H54 (cell line): ENCODE measurements at regions not wholly inside any gene's neighbourhood (a gene's known extent, or its start where the extent isn't known, plus 50 kb on each side); places are given as distances from the start of the nearest gene placed in this dataset.
"Not testable (repeated sequence)": the region's sequence is repeated elsewhere in the genome, so short reads cannot be mapped to it uniquely, and the experiment has no call there.

ENCODE experiments used
- DNase-seq: peaks from one replicate; pipeline ENCODE4 v3.0.0; 2011; ENCODE audit warnings: low spot score, mixed read lengths; ENCODE audit not compliant: insufficient read length
- FAIRE-seq: peaks from 3 replicates; lab custom pipeline; 2011; peaks lifted over from hg19 to GRCh38; lab: Jason Lieb, UNC
- POLR2A ChIP-seq: IDR thresholded peaks from 2 replicates; pipeline ENCODE4 v1.6.1; 2011; ENCODE audit warnings: low read depth, mild to moderate bottlenecking, low read length

DNA sequence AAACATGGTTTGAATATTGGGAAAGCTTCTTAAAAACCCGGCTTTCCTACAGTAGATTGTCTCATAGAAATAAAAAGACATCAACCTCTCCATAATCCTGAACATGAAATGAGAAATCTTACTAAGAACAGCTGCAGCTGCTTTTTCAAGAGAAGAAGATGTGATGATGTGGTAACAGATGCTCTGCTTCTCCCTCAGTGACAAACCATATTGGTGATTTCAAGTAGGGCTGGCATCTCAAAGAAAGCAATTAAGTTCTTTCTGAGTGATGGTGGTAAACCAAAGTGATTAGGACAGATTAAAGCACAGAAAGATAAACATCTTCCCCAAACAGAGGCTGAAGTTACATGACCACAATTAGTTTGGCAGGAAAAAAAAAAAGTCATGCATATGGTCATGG is 1477.7 kb downstream of the RAPGEF2 start:
- FAIRE-seq (no peak), DNase-seq (no peak)
- no peak for TF ChIP-seq POLR2A

DNA sequence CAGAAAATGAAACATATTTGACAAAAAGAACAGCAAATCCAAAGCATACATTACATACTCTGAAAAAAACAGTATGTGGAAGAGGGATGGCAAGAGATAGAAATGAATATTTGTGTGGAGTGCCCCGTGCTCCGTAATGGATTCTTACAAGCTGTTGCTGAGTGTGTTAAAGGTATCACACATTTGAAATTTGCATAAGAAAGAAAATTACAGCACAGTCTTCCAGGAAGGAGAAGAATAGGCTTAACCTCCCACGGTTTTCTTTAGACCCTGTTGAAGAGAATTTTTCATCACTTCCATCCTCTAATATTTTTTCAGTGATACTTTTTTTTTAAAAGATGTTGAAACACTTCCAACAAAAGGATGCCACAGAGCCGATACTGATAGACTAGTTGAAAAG is 1489.4 kb downstream of the RAPGEF2 start:
- FAIRE-seq: no peak

DNA sequence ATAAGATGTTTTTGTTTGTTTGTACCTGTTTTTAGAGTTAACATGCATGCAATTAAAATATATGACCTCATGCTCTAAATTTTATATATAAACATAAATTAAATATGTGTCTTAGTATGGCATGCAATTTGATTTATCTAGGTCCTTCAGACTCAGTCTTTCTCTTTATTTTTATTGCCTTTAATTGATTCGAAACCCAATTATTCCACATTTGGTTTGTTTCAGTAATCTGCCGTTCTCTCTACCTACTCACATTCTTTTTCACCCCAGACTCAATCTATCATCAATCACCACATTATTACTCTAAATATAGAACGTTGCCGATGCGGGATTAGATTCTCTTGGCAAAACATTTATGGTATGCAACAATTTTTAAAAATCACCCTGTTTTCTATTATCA is 1492.8 kb downstream of the RAPGEF2 start:
- no peak for TF ChIP-seq POLR2A
- no peak for DNase-seq
- no peak for FAIRE-seq

More for the DNA sequence above, 1489.4 kb downstream of the RAPGEF2 start:
- TF ChIP-seq POLR2A: no peak
- no peak for DNase-seq

DNA sequence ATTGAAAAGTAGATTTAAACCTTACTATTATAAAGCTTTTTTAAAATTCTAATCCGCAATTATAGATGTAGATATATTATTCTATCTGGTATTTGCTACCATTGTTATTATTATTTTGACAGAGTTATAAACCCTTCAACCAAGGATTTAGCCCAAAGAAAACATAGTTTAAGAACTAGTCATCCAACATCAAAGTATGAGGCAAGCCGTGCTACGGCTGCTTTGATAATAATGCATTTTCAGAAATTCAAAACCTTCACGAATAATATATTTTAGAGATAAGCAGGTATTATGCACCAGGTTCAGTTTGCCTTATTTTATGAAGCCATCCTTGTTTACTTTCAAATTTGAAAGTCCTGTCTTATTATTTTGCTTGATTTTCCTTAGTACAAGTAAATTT is 1501.7 kb downstream of the RAPGEF2 start:
- DNase-seq (no peak), FAIRE-seq (no peak)
- no peak for TF ChIP-seq POLR2A

DNA sequence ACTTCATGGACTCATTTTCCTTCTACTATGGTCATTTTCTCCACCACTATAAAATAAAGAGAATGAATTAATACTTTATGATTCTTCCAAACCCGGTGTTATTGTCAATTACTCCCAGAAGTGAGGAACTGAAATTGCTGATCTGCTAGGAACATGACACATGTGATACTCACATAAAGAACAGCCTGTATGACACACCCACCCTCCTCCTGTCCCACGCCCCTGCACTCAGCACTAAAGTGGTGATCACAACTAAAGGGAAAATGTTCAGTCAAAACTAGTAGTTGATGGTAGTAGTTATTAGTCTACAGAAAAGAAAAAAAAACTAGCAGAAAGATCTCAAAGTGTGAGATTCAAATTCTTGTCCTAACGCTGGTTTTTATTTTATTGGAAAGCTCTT is 1508.3 kb downstream of the RAPGEF2 start:
- no peak for TF ChIP-seq POLR2A
- FAIRE-seq (no peak), DNase-seq (no peak)

DNA sequence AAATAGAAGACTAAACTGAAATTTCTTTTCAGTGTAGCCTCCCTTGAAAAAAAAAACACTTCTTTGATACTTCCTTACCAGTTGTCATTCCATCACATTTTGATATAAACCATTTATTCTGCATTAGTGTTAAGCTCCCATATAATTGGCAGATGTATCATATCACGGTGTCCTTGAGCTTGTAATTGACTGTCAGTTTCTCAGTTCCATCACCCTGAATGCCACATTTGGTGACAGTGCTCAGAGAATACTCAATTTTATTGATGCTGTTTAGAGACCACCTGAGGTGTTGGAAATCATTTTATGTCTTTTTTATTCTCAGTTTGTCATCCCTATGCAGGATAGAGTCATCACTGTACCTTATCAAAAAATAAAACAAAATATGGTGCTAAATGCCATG is 1528.2 kb downstream of the RAPGEF2 start:
- FAIRE-seq: no peak
- TF ChIP-seq POLR2A: no peak
- DNase-seq: no peak

DNA sequence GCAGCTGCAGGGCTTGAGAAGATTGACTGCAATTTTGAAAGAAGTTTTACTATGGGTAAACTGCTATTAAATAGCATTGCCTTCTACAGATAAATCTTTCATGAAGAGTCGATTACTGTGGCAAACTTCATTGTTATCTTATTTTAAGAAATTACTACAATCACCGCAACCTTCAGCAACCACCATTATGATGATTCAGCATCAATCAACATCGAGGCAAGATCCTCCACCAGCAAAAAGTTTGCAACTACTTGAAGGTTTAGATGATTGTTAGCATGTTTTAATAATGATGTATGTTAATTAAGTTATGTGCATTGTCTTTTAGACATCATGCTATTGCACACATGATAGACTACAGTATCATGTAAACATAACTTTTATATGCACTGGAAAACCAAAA is 1511.0 kb downstream of the FSTL5 start:
- DNase-seq (no peak), FAIRE-seq (no peak)
- TF ChIP-seq POLR2A: no peak

DNA sequence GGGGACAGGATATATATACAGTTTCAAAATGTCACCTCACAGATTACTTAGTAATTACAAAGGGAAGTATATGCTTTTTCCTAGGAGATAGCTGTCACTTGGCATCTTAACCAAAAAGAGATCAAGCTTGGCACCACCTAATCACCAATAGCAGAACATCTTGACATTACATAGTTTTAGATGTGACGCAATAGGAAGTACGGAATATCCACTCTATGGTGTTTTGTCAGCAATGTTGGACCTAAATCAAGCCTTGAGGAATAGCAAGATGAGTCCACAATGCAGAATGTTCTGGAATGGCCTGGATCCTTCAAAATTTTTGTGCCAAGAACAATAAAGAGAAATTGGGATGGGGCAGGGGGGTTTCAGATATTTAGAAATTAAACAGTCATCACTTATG is 1488.2 kb downstream of the FSTL5 start:
- no peak for TF ChIP-seq POLR2A
- DNase-seq (no peak), FAIRE-seq (no peak)

DNA sequence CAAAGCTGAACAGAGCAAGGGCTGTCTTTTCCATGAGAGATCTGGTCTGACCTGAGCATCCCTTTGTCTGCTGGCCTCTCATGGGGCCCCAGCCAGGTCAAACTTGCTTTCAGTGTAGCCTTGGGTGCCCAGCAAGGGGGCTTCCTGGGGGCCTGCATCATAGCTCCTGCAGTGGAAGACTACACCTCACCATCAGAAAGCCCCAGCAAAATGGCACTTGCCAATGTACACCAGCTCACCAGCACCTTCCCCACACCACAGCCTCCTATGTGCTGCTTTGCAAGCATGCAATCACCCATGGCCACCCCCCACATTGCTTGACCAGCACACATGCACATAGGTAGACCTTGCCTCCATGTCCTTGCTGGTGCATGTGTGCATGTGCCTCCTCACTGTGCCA is 1478.1 kb downstream of the FSTL5 start:
- TF ChIP-seq POLR2A: no peak
- FAIRE-seq: no peak

DNA sequence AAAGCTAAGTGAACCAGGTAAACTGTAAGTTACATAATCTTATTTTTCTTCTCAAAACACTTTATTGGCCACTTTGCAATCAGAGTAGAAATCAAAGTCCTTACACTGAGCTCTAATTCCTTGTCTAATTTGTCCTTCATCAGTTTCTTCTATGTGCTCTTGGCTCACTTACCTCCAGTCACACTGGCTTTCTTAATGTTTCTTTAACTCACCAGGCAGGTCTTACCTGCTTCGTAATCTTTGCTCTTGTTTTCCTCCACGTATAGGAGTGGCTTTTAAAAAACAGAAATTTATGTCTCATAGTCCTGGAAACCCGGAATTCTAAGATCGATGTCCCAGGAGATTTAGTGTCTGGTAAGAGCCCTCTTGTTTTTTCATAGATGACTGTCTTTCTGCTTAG is 1462.1 kb downstream of the FSTL5 start:
- no peak for TF ChIP-seq POLR2A
- no peak for DNase-seq
- FAIRE-seq: no peak

More for the DNA sequence above, 1478.1 kb downstream of the FSTL5 start:
- DNase-seq: no peak

DNA sequence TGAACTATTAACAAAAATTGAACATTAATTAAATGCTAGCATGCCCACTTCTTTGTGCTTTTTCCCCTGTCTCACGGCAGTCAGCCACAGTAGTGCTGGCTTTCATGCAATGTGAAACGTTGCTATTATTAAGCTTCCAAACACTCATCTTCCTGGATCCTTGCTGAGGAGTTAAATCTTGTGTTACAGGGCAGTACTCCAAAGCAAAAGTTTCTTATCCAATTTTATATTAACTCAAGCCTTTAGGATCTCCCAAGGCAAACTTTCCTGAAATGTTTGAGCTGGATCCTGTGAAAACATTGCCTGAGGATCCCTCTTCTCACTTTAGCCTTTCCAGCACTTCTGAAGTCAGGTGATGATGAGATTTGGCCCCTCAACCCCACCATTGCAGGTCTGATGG is 1454.8 kb downstream of the FSTL5 start:
- DNase-seq (no peak), FAIRE-seq (no peak)
- no peak for TF ChIP-seq POLR2A

DNA sequence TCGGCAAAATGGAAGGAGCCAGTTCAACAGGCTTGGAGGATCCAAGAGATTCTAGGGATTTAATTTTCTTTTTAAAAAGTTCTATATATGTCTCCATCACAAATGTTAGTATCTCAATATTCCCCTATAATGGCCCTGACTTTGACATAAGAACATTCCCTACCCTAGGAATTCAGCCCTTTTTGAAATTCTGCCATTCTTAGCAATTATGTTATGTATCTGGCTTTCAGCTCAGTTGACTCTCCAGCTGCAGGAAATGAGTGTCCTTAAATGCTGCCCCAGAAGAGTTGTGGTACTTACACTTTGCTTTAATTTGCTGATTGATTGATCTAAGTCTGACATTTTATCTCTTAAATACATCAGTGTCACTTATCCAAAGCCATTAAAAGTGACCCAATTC is 1454.3 kb downstream of the FSTL5 start:
- no peak for TF ChIP-seq POLR2A
- no peak for FAIRE-seq
- no peak for DNase-seq

DNA sequence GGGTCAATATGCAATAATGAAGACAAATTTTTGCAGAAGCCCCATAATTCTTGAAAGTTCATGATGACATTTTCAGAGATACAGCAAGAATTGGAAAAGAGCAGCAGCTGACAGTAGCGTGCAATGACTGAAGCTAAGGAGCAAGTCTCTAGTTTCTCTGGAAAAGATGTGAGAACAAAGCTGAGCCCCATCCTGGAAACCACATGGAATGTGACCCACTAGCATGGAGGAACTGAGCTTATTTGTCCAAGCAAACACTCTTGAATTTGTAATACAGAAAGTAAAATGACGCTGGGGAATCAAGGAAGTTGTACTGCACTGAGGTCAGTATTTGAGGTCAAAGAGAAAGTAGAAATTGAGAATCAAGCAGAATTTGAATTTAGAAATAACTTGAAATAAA is 1447.2 kb downstream of the FSTL5 start:
- DNase-seq (no peak), FAIRE-seq (no peak)
- no peak for TF ChIP-seq POLR2A

DNA sequence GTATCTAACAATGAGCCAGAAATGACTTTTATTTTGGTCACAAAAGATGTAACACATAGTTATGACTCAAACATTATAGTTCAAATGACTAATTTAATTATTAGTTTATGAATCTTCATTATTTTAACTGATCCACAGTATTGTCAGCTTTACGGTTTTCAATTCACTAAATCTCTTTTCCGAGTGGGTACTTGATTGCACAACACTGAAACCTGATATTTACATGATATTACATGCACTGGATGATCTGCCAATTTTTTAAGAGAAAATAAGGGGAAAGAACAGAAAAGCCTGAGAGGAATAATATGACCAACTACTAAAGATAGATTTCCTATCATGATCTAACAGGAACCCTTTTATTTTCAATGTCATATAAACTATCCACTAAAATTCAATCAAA is 1446.0 kb downstream of the FSTL5 start:
- no peak for FAIRE-seq
- TF ChIP-seq POLR2A: no peak
- DNase-seq: no peak

DNA sequence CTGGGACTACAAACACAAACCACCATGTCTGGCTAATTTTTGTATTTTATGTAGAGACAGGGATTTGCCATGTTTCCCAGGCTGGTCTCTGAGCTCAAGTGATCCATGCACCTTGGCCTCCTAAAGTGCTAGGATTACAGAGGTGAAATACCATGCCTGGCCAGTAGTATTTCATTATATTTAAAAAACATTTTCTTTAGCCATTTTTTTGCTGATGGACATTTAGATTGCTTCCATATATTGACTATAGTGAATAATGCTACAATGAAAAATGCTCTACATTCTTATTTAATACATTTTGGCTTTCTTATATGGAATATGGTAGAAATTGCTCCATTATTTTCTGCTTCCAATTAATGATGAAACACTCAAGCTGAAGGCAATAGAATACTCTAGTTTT is 1439.7 kb downstream of the FSTL5 start:
- no peak for FAIRE-seq
- DNase-seq: no peak
- TF ChIP-seq POLR2A: no peak

DNA sequence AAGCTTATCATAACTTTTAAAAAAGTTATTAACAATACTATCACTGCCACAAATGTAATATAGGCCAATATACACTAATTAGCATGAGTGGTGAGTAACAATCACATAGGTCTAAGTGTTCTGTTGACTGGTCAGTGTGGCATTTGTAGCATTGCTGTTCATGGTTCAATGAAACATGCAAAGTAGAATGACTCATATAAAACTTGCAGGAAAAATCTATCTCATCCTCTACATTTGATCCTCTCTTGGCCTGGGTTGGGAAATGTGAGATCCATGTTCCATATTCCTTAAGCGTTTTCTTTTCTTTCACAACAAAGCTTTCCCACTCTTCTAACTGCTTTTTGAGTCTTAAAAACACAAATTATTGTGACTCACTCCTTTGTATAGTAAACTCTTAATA is 1418.7 kb downstream of the FSTL5 start:
- no peak for TF ChIP-seq POLR2A
- DNase-seq (no peak), FAIRE-seq (no peak)

DNA sequence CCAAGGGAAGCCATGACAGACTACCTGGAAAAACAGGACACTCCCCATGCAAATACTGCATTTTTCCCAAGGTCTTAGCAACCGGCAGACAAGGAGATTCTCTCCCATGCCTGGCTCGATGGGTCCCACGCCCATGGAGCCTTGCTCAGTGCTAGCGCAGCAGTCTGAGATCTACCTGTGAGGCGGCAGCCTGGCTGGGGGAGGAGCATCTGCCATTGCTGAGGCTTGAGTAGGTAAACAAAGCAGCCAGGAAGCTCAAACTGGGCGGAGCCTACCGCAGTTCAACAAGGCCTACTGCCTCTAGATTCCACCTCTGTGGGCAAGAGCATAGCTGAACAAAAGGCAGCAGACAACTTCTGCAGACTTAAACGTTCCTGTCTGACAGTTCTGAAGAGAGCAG is 1417.2 kb downstream of the FSTL5 start:
- not testable (repeated sequence) for DNase-seq, FAIRE-seq
